AG04450 (cell line): ENCODE measurements at regions not wholly inside any gene's neighbourhood (a gene's known extent, or its start where the extent isn't known, plus 50 kb on each side); places are given as distances from the start of the nearest gene placed in this dataset.
"Not testable (repeated sequence)": the region's sequence is repeated elsewhere in the genome, so short reads cannot be mapped to it uniquely, and the experiment has no call there.

Source experiments
- CTCF ChIA-PET: fragments of 300-600, 350-600 bp; formaldehyde crosslinking; extraction: SDS; loops from one replicate; lab custom pipeline; 2022; ENCODE audit warnings: antibody characterized with exemption, inconsistent platforms; lab: Charles Lee
- POLR2A ChIA-PET: fragments of 350-600 bp; formaldehyde crosslinking; extraction: SDS; loops from one replicate; lab custom pipeline; 2021; ENCODE audit warnings: antibody characterized with exemption, inconsistent platforms; lab: Yijun Ruan, JAX
- DNase-seq: peaks from one replicate; pipeline ENCODE4 v3.0.0-alpha.2; 2011; ENCODE audit warnings: low read depth, low spot score
- H3K27ac ChIP-seq: one replicate; pipeline ENCODE4 v1.5.1; 2012; ENCODE audit warnings: low read depth, low read length, control low read depth
- H3K27me3 ChIP-seq: one replicate; pipeline ENCODE4 v1.6.0; 2012; ENCODE audit warnings: low read length; ENCODE audit not compliant: control insufficient read depth, insufficient read depth
- H3K4me3 ChIP-seq: 2 replicates; pipeline ENCODE4 v1.5.1; 2011; ENCODE audit warnings: mild to moderate bottlenecking, low read depth, low read length, control low read depth
- H3K9me3 ChIP-seq: 2 replicates; pipeline ENCODE4 v1.5.1; 2012; ENCODE audit warnings: low read length; ENCODE audit not compliant: control insufficient read depth, insufficient read depth
- CTCF ChIP-seq: IDR thresholded peaks from 2 replicates; pipeline ENCODE4 v1.5.1; 2011; ENCODE audit warnings: low read depth, low read length, control low read depth, inconsistent platforms

DNA sequence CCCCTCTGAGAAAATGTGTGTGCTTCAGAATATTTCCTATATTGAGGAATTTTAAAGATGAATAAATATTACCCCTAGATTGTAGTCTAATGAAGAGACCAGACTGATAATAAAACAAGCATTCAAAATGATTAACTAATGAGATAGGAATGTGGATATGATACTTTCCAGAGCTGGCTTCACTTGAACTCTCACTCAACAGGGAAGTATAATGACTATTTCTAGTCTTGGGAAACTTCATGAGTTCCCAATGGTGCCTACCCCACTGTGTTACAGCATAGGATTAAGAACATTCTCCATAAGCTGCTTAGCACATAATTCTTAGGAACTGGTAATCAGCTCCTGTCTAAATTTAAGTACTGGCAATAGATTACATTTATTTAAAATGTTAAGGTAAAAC is 261.5 kb upstream of the ZNF385D start:
- no peaks in the 10 kb centered on the region for H3K9me3 ChIP-seq
- DNase-seq: no peak
- POLR2A ChIA-PET: no interaction called here
- no peak overlapping the region for H3K27ac ChIP-seq
- CTCF ChIA-PET: interaction anchor here (0.7 kb wide), 1 partner anchor 1804 kb away, joined by 4 read pairs; no protein-coding TSS in a partner anchor
- no peak overlapping the region for H3K4me3 ChIP-seq
- no peaks in the 10 kb centered on the region for H3K27me3 ChIP-seq
- no peak for TF ChIP-seq CTCF

- Histone ChIP-seq H3K27ac (no peak overlapping the region), H3K27me3 (no peaks in the 10 kb centered on the region), H3K9me3 (no peaks in the 10 kb centered on the region), H3K4me3 (no peak overlapping the region)
- no peak for TF ChIP-seq CTCF
- ChIA-PET CTCF (no interaction called here), POLR2A (no interaction called here)
- no peak for DNase-seq
These were observed 262.6 kb upstream of the ZNF385D start for GRCh38 chr3:22013641-22014040.

DNA sequence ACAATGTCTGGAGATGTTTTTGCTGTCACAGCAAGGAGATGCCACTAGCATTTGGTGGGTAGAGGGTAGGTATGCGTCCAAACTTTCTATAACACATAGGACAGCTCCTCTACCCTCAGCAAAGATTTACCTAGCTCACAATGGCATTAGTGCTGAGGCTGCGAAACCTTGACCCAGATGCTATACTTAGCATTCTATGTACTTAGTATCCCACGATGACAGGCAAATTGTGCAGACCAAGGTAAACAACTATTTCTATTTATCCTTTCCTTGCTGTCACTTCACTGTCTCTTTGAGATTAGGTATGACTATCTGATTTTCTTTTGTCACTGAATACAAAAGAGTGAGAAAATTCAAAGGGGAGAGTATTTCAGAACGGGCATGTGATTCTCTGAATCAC is 265.2 kb upstream of the ZNF385D start:
- TF ChIP-seq CTCF: no peak
- Histone ChIP-seq H3K27ac (no peak overlapping the region), H3K27me3 (no peaks in the 10 kb centered on the region), H3K9me3 (no peaks in the 10 kb centered on the region), H3K4me3 (no peak overlapping the region)
- CTCF ChIA-PET: no interaction called here
- POLR2A ChIA-PET: no interaction called here
- DNase-seq: no peak

- H3K4me3 ChIP-seq, CTCF ChIA-PET, H3K27ac ChIP-seq, POLR2A ChIA-PET, H3K9me3 ChIP-seq, H3K27me3 ChIP-seq, DNase-seq: not testable (repeated sequence)
These were observed 273.6 kb upstream of the ZNF385D start for GRCh38 chr3:22024638-22025037.

DNA sequence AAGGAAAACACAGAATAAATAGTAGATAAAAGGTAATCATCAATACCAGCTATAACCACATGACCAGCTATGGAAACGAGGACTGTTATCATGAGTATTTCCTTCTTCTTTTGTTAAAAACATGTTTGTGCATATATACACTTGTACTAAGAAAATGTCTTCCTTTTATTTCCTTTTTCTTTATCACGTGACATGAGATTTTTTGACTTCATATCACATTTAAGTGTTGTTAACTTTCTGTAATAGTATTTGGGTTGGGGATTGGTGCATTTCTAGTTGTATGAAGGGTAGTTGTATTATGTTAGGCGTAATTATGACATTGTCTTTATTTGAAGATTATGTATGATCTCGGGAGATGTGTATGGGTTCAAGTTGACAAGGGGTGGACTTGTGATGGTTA is 278.5 kb upstream of the ZNF385D start:
- TF ChIP-seq CTCF: no peak
- Histone ChIP-seq H3K27ac (no peak overlapping the region), H3K4me3 (no peak overlapping the region), H3K9me3 (no peaks in the 10 kb centered on the region), H3K27me3 (no peaks in the 10 kb centered on the region)
- DNase-seq: no peak
- CTCF ChIA-PET: no interaction called here
- POLR2A ChIA-PET: no interaction called here

DNA sequence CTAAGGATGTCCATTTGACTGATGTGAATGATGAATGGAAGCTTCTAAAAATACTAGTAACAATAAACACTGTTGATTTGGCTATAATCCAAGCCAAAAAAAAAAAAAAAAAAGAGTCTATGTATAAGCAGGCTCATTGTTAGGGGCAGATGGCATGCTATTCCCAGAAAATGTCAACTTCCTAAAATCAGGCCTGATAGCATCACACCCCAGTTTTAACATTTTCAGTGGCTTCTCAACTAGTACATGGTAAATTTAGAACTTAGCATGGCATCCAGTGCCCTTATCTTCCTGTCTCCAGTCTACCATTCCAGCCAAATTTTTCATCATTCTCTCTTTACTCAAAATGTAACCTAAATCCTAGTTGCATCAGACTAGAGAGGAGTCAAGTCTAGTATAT is 288.2 kb upstream of the ZNF385D start:
- CTCF ChIA-PET: no interaction called here

More for the DNA sequence above, 288.2 kb upstream of the ZNF385D start:
- no peak for TF ChIP-seq CTCF
- POLR2A ChIA-PET: no interaction called here
- Histone ChIP-seq H3K4me3 (no peak overlapping the region), H3K9me3 (no peaks in the 10 kb centered on the region), H3K27ac (no peak overlapping the region), H3K27me3 (no peaks in the 10 kb centered on the region)
- no peak for DNase-seq
